HG03045 (cell line): ENCODE measurements at regions not wholly inside any gene's neighbourhood (a gene's known extent, or its start where the extent isn't known, plus 50 kb on each side); places are given as distances from the start of the nearest gene placed in this dataset.

ENCODE experiments used
- ATAC-seq: cut with Tn5 transposase; IDR thresholded peaks from one replicate; pipeline ENCODE4 v1.9.1; 2021; ENCODE audit warnings: mild to moderate bottlenecking, moderate library complexity; ENCODE audit not compliant: unreplicated experiment

GRCh38 chr16:85433477-85433876 lies 179.6 kb upstream of the GSE1 start:
- ATAC-seq: no peak

GRCh38 chr16:85435286-85435685 lies 177.8 kb upstream of the GSE1 start:
- no peak for ATAC-seq

DNA sequence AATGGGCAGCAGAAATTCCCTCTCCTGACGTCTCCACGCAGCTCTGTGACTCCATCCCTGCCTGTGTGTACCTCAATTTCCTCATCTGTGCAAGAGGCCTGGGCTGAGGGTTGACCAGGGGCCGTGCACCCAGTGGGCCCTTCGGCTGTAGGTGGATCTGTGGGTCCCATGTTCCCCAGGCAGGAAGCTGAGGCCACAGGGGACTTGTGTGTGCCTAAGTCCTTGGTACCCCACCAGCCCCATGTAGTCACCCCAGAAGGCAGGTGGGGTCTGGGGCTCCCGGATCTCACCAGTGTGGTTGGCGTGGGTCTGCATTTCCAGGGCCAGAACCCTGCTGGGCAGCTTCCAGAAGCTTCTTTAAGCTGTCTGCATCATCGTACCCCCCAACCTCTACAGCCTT lies 177.4 kb upstream of the GSE1 start:
- ATAC-seq: no peak

DNA sequence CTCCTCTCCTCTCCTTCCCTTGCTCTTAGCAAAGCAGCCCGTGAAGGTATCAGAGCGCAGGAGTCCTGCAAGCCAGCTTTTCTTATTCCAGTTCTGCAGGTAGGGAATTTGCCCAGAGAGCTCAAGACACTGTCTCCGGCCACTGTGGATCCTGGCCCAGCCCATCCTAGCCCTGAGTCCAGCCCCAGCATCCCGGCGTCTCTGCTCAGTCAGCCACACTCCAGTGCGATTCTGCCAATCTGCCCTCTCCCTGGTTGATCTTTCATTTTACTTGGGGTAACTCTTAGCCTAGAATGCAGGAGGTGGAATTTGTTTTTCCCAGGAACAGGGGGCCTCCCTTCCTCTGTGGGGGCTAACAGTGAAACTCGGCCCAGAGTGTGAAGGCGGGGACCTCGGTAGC lies 176.9 kb upstream of the GSE1 start:
- no peak for ATAC-seq

GRCh38 chr16:85436636-85437165 lies 176.4 kb upstream of the GSE1 start:
- no peak for ATAC-seq

GRCh38 chr16:85437166-85438052 lies 175.7 kb upstream of the GSE1 start:
- ATAC-seq: no peak

DNA sequence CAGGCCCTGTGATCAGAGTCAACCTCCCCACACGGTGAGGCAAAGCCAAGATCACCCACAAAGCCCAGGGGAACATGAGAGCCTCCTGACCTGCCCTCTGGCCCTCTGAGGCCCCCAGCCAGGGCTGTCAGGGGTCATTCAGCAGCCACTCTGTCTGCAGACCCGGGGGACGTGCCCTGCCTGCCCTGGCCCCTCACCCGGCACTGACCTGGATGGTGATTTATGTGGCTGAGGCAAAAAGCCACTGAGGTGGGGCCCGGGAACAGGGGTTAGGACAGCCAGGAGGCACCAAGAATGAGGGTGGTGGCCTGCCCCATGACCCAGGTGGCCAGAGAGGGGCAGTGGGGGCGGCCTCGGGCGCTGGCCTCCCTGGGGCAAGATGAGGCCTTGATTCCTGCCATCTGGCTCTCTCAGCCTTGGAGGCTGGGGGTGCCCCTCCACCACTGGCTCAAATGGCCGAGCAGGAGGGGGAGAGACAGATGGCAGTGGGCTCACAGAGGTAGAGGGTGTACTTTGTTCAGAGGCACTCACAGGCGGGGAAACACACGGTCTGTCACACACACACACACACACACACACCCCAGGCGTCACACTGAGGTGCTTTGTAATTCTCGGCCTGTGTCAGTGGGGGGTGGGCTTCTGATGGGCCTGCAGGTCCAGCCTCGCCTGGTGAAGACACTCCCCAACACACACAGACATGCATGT lies 174.0 kb upstream of the GSE1 start:
- no peak for ATAC-seq

- no peak for ATAC-seq
Measured at GRCh38 chr16:85440744-85441143, 172.4 kb upstream of the GSE1 start.

- no peak for ATAC-seq
Measured at GRCh38 chr16:85441189-85441889, 171.8 kb upstream of the GSE1 start.

GRCh38 chr16:85441890-85442670 lies 171.0 kb upstream of the GSE1 start:
- no peak for ATAC-seq

DNA sequence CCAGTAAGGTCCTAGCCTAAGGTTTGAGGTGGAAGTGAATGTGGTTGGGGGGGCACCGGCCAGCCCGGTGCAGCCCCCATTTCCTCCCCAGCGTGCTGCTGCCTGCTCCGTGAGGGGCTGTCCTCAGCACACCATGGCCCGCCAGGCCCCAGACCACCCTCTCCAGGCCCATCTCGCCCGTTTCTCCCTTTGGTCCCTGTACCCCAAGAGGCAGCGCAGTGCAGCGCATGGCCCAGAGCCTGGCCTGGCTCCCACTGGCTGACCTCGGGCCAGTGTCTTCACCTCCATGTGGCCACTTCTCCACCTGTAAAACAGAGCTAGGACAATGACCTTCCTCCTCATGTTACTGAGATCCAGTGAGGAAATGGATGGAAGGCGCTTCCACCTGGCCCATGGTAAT lies 170.0 kb upstream of the GSE1 start:
- no peak for ATAC-seq

DNA sequence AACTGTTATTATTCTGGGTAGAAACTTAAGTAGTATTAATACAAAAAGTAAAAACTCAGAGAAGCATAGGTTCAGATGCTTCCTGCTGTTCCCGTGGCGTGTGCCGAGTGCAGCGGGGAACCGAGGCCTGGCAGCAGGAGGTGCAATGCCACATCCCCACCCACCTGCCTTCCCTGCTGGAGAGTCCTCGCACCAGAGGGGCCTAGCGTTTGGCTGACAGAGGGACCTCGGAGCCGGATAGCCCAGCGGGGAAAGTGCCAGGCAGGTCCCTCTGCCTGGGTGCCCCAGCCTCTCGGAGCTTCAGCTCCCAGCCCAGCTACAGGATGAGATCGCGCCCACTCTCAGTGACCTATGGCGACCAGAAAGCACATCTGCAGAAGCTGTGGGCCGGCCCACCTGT lies 169.6 kb upstream of the GSE1 start:
- no peak for ATAC-seq

DNA sequence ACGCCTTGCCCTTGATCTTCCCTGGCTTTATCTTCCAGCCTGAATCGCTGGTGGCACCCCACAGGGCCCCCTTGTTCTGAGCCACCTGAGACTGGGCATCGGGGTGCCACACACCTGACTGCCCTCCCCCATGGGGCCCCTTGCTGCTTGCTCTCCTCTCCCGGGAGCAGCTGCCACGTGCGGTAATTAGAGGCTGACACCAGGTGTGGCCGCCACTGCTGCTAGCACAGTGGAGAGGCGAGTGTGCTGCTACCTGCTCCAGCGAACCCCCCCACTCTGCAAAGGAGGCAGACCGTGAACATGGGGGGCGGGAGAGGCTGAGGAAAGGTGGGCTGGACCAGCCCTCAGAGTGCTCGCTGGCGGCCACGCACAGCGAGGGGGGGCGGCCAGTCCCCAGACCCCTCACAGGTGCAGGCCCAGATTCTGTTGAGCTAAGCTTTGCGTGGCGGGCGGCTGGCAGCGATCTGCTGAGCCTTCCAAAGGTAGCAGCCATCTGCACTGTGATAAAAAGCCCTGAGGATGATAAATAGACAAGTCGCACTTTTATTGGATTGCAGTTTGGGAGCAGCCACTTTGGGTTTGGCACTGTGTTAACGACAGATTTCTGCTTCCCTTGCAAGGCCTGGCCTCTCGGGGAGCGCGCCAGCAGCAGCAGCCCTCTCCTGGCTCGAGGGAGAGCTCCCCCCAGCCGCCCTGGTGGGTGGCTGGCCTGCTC lies 167.9 kb upstream of the GSE1 start:
- no peak for ATAC-seq

GRCh38 chr16:85445779-85446222 lies 167.3 kb upstream of the GSE1 start:
- no peak for ATAC-seq

GRCh38 chr16:85446951-85447692 lies 166.0 kb upstream of the GSE1 start:
- ATAC-seq: no peak

GRCh38 chr16:85447693-85448313 lies 165.3 kb upstream of the GSE1 start:
- ATAC-seq: no peak

GRCh38 chr16:85448557-85449190 lies 164.4 kb upstream of the GSE1 start:
- ATAC-seq: no peak

DNA sequence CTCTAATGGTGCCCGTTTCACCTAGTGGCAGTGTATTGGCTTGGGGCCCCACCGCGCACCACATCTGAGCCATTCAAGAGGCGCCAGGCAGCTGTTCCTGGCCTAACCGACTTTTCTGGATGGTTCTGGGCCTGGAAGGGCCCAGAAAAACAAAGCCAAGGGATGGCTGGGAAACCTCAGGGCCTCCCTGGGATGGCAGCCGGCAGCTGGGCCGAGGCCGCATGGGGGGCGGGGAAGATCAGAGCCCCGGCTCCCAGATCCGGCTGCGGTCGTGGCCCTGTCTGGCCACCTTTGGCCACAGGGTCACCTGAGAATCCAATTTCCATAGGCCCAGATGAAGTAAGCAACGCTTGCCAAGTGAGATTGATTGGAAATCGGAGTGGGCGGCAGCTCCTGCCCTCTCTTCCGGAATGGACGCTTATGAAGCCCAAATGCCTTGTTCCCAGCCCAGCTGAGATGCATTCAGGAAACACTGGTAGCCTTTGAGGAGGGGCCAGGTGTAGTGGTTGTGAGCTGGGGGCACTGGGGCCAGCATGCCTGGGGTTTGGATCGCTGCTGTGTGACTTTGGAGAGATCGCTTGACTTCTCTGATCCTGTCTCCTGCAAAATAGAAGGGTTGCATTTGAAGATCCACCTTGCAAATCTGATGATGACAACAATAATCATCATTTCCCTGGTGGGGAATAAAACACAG lies 163.8 kb upstream of the GSE1 start:
- no peak for ATAC-seq
